Upper lobe of right lung (tissue), 1 donor: ENCODE measurements at regions not wholly inside any gene's neighbourhood (a gene's known extent, or its start where the extent isn't known, plus 50 kb on each side); places are given as distances from the start of the nearest gene placed in this dataset.

ENCODE experiments used
- ATAC-seq: fragments of 200-7000 bp; cut with Tn5 transposase; one replicate; pipeline ENCODE4 v1.9.1; 2020; ENCODE audit warnings: mild to moderate bottlenecking, moderate library complexity
- DNase-seq: peaks from one replicate; pipeline ENCODE4 v3.0.0-alpha.2; 2020
- H3K27ac ChIP-seq: fragments of 200-600 bp; one replicate; pipeline ENCODE4 v1.8.0; 2022
- H3K27me3 ChIP-seq: fragments of 200-600 bp; one replicate; pipeline ENCODE4 v1.8.0; 2022; ENCODE audit warnings: mild to moderate bottlenecking
- H3K36me3 ChIP-seq: fragments of 200-600 bp; one replicate; pipeline ENCODE4 v1.8.0; 2022
- H3K4me1 ChIP-seq: fragments of 200-600 bp; one replicate; pipeline ENCODE4 v1.8.0; 2022
- H3K4me3 ChIP-seq: fragments of 200-600 bp; one replicate; pipeline ENCODE4 v1.8.0; 2022; ENCODE audit warnings: mild to moderate bottlenecking
- H3K9me3 ChIP-seq: fragments of 200-600 bp; one replicate; pipeline ENCODE4 v1.8.0; 2022
- CTCF ChIP-seq: fragments of 200-600 bp; IDR thresholded peaks from one replicate; pipeline ENCODE4 v1.8.0; 2022; ENCODE audit warnings: antibody characterized with exemption
- intact Hi-C: fragments of 100-400 bp; cut with DNase I; formaldehyde crosslinking; loops from one replicate; pipeline ENCODE4 v1.11.0; 2022
- donor health status: DM: no; HTN: yes; CAD: no; lungs with severe emphysema.

GRCh38 chr18:46324087-46324955 lies 220.1 kb downstream of the HAUS1 start:
- intact Hi-C loops, result no loop called here
- peak; percentile 81 for ATAC-seq
- no peak for DNase-seq
- H3K9me3 ChIP-seq, result no peaks in the 10 kb centered on the region
- no peak for TF ChIP-seq CTCF
- H3K4me3 ChIP-seq, result no peak overlapping the region
- no peaks in the 10 kb centered on the region for H3K27me3 ChIP-seq
- H3K36me3 ChIP-seq, result no peaks in the 10 kb centered on the region
- H3K4me1 ChIP-seq, result no peaks in the 10 kb centered on the region
- no peak overlapping the region for H3K27ac ChIP-seq

GRCh38 chr18:46325895-46326294 lies 221.7 kb downstream of the HAUS1 start:
- Histone ChIP-seq H3K4me3 (no peak overlapping the region), H3K27me3 (no peaks in the 10 kb centered on the region), H3K9me3 (no peaks in the 10 kb centered on the region), H3K36me3 (no peaks in the 10 kb centered on the region), H3K27ac (no peak overlapping the region), H3K4me1 (no peaks in the 10 kb centered on the region)
- intact Hi-C loops, result no loop called here
- TF ChIP-seq CTCF, result no peak
- ATAC-seq (no peak), DNase-seq (peak; percentile 32)

GRCh38 chr18:46329736-46330246 lies 225.6 kb downstream of the HAUS1 start:
- intact Hi-C loops, result no loop called here

GRCh38 chr18:46331316-46331715 lies 227.1 kb downstream of the HAUS1 start:
- DNase-seq (no peak), ATAC-seq (no peak)
- Histone ChIP-seq H3K36me3 (no peaks in the 10 kb centered on the region), H3K9me3 (no peaks in the 10 kb centered on the region), H3K4me1 (peaks cover 9% of the 10 kb centered on the region), H3K27me3 (peaks cover 15% of the 10 kb centered on the region), H3K4me3 (no peak overlapping the region), H3K27ac (no peak overlapping the region)
- TF ChIP-seq CTCF, result no peak
- intact Hi-C loops, result no loop called here

More at GRCh38 chr18:46329736-46330246, 225.6 kb downstream of the HAUS1 start:
- Histone ChIP-seq H3K4me1 (peaks cover 4% of the 10 kb centered on the region), H3K9me3 (no peaks in the 10 kb centered on the region), H3K27me3 (peaks cover 8% of the 10 kb centered on the region), H3K27ac (no peak overlapping the region), H3K4me3 (no peak overlapping the region), H3K36me3 (no peaks in the 10 kb centered on the region)
- no peak for TF ChIP-seq CTCF
- DNase-seq (no peak), ATAC-seq (no peak)

GRCh38 chr18:46332286-46332801 lies 228.2 kb downstream of the HAUS1 start:
- no peaks in the 10 kb centered on the region for H3K9me3 ChIP-seq
- DNase-seq (no peak), ATAC-seq (no peak)
- intact Hi-C loops, result no loop called here
- TF ChIP-seq CTCF, result no peak
- H3K4me3 ChIP-seq, result no peak overlapping the region
- H3K27ac ChIP-seq, result no peak overlapping the region
- H3K4me1 ChIP-seq, result peaks cover 13% of the 10 kb centered on the region
- no peaks in the 10 kb centered on the region for H3K36me3 ChIP-seq
- peaks cover 15% of the 10 kb centered on the region for H3K27me3 ChIP-seq
